NT2/D1 (cell line): ENCODE measurements at regions not wholly inside any gene's neighbourhood (a gene's known extent, or its start where the extent isn't known, plus 50 kb on each side); places are given as distances from the start of the nearest gene placed in this dataset.

Experiments used
- SUZ12 ChIP-seq: IDR thresholded peaks from 2 replicates; pipeline ENCODE4 v1.6.1; 2011; ENCODE audit not compliant: insufficient read length, insufficient read depth; ENCODE audit errors: extremely low read depth
- YY1 ChIP-seq: IDR thresholded peaks from 2 replicates; pipeline ENCODE4 v1.6.1; 2011; ENCODE audit not compliant: insufficient read length, insufficient read depth

DNA sequence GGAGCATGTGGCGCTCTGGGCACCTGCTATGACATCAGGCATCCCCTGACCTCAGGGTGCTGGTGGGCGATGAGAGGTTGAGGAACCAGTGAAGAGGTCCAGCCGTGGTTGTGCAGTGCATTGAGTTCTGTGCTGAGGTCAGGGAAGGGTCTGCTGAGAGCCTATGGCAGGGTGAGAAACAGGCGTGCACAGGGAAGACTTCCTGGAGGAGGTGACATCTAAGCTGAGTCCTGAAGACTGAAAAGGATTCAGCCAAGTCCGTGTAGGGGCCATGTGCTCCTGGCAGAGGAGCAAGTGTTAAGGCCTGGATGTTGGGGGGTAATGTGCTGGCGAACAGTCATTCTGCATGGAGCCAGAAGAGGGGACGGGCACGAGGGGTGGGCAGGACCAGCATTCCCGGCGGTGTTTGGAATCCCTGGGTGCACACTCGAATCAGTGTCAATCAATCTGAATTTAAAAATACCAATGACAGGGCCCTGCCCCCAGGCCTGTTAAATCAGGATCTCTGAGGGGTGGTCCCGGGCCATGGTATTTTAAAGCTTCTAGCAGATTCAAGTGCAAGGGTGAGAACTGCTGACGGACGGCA is 65.8 kb upstream of the CIBAR2 start:
- TF ChIP-seq SUZ12, result no peak
- TF ChIP-seq YY1, result no peak
